K562 (cell line): ENCODE measurements at regions not wholly inside any gene's neighbourhood (a gene's known extent, or its start where the extent isn't known, plus 50 kb on each side); places are given as distances from the start of the nearest gene placed in this dataset.

ENCODE experiments used
- CBFB ChIP-seq: sonication (generic); formaldehyde crosslinking; IDR thresholded peaks from 2 replicates; pipeline ENCODE4 v1.4.0; 2020; ENCODE audit warnings: mild to moderate bottlenecking, missing genetic modification reagents
- NFATC3 ChIP-seq: fragments of 450-650 bp; IDR thresholded peaks from 2 replicates; pipeline ENCODE4 v1.6.1; 2017; ENCODE audit warnings: mild to moderate bottlenecking
- POLR2AphosphoS2 ChIP-seq: IDR thresholded peaks from 2 replicates; pipeline ENCODE4 v1.6.1; 2012; ENCODE audit warnings: low read length, improper control_type of control experiment
- RBFOX2 ChIP-seq: fragments of 200-400 bp; formaldehyde crosslinking; IDR thresholded peaks from 2 replicates; pipeline ENCODE4 v1.6.1; 2017; ENCODE audit warnings: low read depth, mild to moderate bottlenecking, low read length, moderate library complexity
- RUNX1 ChIP-seq: sonication (generic); IDR thresholded peaks from 2 replicates; pipeline ENCODE4 v1.6.1; 2016; ENCODE audit warnings: antibody characterized with exemption, low read depth
- ZNF395 ChIP-seq: fragments of 200-800 bp; sonication (Bioruptor generic); IDR thresholded peaks from 2 replicates; pipeline ENCODE4 v1.6.1; 2017; ENCODE audit warnings: missing genetic modification characterization, missing compliant biosample characterization
- ZNF408 ChIP-seq: fragments of 250-450 bp; sonication (Bioruptor Pico); IDR thresholded peaks from 2 replicates; pipeline ENCODE4 v1.4.0; 2020; ENCODE audit warnings: low read depth, mild to moderate bottlenecking, moderate library complexity
- ZNF431 ChIP-seq: sonication (generic); formaldehyde crosslinking; IDR thresholded peaks from 2 replicates; pipeline ENCODE4 v1.8.0; 2022; ENCODE audit warnings: mild to moderate bottlenecking, missing genetic modification reagents
- ZNF785 ChIP-seq: fragments of 250-450 bp; sonication (Bioruptor Pico); IDR thresholded peaks from 2 replicates; pipeline ENCODE4 v1.4.0; 2020; ENCODE audit warnings: mild to moderate bottlenecking
- TF ChIP-seq, protein P1 (sequence below): fragments of 250-450 bp; sonication (Bioruptor Pico); IDR thresholded peaks from 2 replicates; pipeline ENCODE4 v1.5.0; 2021; ENCODE audit warnings: mild to moderate bottlenecking, moderate library complexity
- TF ChIP-seq, protein P2 (sequence below), 2 experiments: fragments of 150-350 bp in 1 of 2; IDR thresholded peaks; 2 replicates each; pipeline ENCODE4 v1.6.1; 2012 to 2016; ENCODE audit warnings: low read depth in 2 of 2, low read length in 2 of 2, mild to moderate bottlenecking in 1 of 2, moderate library complexity in 1 of 2

- TF ChIP-seq ZNF395 (CRISPR knock-in tag) (no peak), NFATC3 (no peak), RBFOX2 (no peak), RUNX1 (no peak), ZNF431 (no peak), ZNF408 (CRISPR knock-in tag) (no peak), POLR2AphosphoS2 (no peak), ZNF785 (no peak), CBFB (CRISPR knock-in tag) (no peak)
- TF ChIP-seq, protein P1, sequence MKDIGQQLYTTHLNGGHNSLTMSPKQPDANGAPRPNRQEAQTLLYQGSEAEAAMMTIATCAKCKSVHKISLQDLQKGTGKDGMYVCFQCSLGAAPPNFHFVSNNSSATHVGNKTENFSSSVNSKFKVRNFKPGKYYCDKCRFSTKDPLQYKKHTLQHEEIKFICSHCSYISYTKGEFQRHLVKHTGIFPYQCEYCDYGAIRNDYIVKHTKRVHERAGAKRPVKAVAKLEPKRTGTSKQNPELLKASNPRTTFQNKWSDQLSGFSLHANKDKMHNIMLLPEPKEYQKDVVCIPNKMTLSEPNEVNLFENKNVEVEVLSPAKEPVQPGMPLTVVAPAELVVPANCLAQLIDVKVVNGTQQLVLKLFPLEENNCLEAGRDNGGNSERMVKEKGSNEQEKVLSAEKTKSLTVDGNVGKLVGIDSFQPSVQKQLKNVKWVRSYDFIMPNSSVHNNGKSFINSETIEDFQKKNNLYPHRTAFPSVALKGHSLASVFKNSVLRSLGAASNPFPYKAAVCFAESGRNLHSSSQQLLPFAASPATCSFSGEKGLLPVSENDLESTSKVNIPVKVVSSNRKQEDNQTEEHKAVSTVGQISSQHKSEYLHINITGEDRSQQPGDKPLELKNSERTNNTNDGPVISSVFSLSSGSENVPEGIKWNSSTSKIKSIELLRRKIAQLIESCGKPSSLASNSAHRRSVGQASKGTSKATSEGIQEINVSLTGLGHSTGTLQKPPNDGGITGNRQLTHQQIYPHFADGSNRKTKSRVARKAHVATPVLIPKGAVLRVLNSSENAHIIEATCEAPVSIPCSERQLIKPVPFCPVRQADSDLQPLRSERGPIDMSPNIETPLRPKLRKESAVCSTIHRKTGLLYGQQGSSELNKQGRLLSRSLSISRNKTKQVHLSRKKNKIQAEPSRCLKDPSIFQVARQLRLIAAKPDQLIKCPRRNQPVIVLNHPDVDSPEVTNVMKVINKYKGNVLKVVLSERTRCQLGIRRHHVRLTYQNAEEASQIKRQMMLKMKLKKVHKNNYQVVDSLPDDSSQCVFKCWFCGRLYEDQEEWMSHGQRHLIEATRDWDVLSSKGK = no peak
- TF ChIP-seq, protein P2, sequence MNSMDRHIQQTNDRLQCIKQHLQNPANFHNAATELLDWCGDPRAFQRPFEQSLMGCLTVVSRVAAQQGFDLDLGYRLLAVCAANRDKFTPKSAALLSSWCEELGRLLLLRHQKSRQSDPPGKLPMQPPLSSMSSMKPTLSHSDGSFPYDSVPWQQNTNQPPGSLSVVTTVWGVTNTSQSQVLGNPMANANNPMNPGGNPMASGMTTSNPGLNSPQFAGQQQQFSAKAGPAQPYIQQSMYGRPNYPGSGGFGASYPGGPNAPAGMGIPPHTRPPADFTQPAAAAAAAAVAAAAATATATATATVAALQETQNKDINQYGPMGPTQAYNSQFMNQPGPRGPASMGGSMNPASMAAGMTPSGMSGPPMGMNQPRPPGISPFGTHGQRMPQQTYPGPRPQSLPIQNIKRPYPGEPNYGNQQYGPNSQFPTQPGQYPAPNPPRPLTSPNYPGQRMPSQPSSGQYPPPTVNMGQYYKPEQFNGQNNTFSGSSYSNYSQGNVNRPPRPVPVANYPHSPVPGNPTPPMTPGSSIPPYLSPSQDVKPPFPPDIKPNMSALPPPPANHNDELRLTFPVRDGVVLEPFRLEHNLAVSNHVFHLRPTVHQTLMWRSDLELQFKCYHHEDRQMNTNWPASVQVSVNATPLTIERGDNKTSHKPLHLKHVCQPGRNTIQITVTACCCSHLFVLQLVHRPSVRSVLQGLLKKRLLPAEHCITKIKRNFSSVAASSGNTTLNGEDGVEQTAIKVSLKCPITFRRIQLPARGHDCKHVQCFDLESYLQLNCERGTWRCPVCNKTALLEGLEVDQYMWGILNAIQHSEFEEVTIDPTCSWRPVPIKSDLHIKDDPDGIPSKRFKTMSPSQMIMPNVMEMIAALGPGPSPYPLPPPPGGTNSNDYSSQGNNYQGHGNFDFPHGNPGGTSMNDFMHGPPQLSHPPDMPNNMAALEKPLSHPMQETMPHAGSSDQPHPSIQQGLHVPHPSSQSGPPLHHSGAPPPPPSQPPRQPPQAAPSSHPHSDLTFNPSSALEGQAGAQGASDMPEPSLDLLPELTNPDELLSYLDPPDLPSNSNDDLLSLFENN (IDR thresholded peaks at IDR 0.05; ENCODE audit: low read depth in 2 of 2, low read length in 2 of 2) = no peak
Measured at GRCh38 chr2:150853263-150853662, 365.8 kb upstream of the RND3 start (continued).
